ENCODE measurements at regions not wholly inside any gene's neighbourhood (a gene's known extent, or its start where the extent isn't known, plus 50 kb on each side); places are given as distances from the start of the nearest gene placed in this dataset.

DNA sequence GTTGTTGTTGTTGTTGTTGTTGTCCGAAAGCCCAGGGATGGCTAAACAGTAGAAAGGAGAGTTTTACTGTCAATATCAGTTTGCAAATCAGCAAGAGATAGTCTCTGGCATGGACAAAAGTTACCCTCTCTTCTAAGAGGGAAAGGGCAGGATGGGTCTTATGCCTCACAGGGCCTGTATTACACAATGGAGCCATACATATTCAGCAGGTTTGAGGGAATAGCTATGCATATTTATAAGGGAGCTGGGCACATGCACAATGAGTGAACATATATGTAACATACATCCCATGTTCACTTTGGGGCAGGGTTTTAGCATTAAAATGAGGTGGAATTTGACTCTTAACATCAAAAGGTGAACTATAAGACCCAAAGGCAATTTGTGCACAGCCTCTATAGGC, 84.4 kb upstream of the PGBD5 start:
- DNase-seq, result no peak

- peak; percentile 29 for DNase-seq
These were observed 83.3 kb upstream of the PGBD5 start for GRCh38 chr1:230509281-230509977.

- DNase-seq, result no peak
These were observed 81.7 kb upstream of the PGBD5 start for GRCh38 chr1:230507666-230508402.

- no peak for DNase-seq
These were observed 81.1 kb upstream of the PGBD5 start for GRCh38 chr1:230507236-230507635.

- no peak for DNase-seq
These were observed 80.3 kb upstream of the PGBD5 start for GRCh38 chr1:230506451-230506850.

- no peak for DNase-seq
These were observed 78.2 kb upstream of the PGBD5 start for GRCh38 chr1:230504310-230504709.

DNA sequence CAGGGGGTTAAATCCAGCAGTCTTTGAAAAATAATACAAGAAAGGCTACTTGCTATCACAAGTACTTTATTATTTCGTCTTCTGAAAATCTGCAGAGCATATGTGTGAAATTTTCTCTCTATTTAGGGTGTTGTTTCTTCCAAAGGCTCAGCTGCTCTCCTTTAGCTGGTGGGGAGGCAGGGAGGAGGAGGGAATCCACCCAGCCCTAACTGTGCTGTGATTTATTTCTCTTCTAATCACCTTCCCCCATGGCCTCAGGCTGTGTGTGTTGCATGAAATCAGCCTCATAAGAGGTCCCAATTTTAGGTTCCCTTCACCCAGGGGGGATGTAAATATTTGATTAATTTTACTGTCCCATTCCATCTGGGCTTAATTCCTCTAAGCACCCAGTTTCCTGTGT, 77.6 kb upstream of the PGBD5 start:
- DNase-seq, result no peak

GRCh38 chr1:230502996-230503395, 76.9 kb upstream of the PGBD5 start:
- DNase-seq, result no peak

DNA sequence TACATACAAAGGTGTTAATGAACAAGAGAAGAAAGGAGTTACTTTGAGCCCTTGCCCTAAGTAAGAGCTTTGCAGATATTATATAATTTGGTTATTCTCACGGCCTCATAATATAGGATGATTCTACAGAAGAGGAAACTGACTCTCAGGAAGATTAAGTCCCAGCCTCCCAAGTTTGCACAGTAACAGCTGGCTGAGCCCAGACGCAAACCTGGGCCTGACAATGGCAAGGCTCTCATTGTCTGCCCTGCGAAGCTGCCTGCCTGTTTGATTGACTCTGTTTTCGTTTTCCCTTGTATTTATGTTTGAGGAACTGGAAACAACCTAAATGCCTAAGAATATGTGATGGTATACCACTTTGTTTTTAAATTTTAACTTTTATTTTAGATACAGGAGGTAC, 76.2 kb upstream of the PGBD5 start:
- DNase-seq, result no peak

GRCh38 chr1:230501849-230502248, 75.7 kb upstream of the PGBD5 start:
- DNase-seq, result no peak

DNA sequence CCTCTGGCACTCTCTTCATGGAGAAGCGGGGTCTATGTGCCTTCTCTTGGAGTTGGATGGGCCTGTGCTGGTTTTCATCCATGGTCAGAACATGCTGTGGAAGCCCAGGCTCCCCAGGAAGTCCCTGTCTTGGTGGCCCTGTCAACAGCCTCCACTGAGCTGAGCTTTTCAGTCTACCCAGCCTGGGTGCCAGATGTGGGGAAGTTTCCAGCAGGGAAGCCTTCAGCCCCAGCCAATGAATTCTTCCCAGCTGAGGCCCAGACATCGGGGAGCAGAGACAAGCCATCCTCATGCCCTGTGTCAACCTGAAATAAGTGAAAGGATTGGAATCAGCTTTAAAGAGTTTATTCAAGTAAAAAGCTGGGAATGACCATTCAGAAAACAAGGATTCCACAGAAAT, 75.1 kb upstream of the PGBD5 start:
- no peak for DNase-seq

DNA sequence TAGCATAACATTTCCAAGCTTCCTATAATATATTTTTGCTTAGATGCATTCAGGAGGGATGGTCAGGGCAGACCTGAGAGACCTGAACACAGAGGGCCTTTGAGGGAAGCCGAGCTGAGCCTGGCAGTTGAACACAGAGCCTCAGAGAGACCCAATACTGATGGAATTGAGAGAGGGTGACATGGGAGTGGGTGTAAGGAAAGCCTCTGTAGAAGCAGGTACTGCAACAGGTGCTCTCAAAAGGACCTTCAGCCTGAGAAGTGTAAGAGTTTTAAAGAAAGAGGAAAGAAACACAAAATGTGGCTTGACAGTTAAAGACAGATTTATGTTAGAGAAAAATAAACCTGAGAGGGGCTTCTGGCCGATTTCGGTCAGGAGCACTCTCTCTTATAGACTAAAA, 73.9 kb upstream of the PGBD5 start:
- DNase-seq, result no peak

DNA sequence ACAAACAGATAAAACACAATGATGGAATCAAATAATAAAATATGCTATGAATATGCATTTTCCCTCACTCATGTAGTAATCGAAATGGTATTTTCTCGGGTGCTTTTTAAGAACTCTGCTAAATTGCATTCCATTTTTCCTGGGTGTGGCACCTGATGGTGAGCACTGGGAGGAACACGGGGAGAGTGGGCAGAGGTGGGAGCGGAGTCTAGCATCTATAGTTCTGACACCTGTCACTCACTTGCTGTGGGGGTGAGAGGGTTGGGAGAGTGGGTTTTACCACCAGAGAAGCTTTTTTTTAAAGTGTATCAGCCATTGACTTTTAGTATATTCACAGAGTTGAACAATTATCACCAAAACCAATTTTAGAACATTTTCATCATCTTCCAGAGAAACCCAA, 73.4 kb upstream of the PGBD5 start:
- no peak for DNase-seq

- DNase-seq, result no peak
These were observed 72.6 kb upstream of the PGBD5 start for GRCh38 chr1:230498704-230499103.

- DNase-seq, result no peak
These were observed 70.3 kb upstream of the PGBD5 start for GRCh38 chr1:230496451-230496850.

DNA sequence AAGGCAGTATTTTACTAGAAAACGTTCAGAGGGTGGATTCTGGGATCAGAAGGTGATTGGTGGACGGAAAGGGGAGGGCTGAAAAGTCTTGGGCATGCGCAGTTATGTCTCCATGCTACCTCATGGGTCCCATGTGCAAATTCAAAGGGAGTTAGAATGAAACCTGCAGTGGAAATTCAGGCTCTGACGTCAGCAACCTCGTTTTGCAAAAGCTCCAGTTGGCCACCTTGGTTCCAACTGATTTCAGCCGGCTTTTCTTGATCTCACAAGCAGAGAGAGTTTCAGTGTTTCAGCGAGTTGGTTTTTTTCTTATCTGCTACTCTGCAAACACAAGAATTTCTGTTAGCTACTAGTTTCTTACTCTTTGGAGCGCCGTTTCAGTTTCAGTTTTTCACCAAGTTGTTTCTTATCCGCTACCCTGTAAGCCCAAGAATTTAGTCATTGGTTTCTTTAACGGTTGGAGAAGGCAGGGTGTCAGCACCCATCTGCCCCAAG, 69.8 kb upstream of the PGBD5 start:
- DNase-seq, result no peak

- no peak for DNase-seq
These were observed 68.9 kb upstream of the PGBD5 start for GRCh38 chr1:230495076-230495475.

GRCh38 chr1:230494514-230494913, 68.4 kb upstream of the PGBD5 start:
- DNase-seq, result no peak

- DNase-seq, result no peak
These were observed 67.9 kb upstream of the PGBD5 start for GRCh38 chr1:230494026-230494425.

DNA sequence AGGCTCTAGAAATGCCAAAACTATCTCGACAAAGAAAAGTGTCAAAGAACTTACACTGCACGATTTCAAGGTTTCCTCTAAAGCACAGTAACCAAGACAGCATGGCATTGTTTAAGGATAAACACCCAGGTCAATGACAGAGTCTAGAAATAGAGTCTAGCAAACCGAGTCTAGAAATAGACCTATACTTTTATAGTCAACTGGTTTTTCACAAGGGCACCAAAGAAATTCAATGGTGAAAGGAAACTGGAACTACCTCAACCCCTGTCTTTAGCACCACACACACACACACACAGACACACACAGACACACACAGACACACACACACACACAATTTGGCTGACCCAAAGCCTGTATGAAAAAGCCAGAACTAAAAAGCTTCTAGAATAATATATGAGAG, 67.1 kb upstream of the PGBD5 start:
- DNase-seq, result no peak

DNA sequence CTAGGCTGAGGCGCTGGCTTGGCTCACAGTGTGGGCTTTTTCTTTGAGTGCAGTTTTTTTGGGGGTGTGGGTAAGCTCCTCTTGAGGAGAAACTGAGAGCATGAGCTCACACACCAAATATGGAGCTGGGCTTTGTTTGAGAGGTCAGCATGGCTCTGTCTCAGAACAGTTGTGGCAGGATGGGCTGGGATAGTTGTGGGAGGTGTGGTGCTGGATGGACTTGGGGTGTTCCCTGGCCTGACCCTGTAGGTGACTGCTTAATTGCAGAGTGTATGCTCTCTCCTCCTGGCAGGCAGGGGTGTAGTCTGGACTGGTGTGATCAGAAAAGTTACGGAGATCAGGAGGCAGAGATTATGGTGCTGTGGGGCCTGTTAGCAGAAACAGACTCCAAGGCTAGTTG, 64.3 kb upstream of the PGBD5 start:
- DNase-seq, result no peak

DNA sequence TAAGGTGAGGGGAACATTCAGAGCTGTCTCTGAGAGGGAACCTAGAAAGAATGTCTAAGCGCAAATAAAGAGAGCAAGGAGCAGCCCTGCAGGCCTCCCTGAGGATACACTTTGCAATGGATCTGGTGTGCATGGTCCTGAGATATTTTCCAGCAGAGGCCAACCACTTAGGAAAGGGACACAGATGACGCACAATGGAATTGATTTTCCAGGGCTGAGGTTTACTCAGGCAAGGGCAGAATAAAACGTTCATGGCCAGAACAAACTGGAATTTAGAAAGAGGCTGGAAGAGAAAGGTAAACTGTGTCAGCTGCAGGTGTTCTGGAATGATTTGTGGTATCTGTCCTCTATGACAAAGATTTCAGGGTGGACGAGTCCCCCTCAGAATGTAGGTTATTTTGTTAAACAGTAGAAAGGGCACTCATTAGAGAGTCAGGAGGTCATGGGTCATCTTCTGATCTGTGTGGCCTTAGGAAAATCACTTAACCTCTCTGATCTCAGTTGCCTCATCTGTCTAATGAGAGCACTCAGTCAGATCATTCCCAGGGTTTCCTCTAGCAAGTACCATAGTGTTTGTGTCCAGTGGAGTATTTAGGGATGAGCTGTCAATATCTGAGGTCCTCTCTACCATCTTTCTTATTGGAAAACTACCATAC, 61.8 kb upstream of the PGBD5 start:
- DNase-seq, result no peak

GRCh38 chr1:230476622-230477003, 50.5 kb upstream of the PGBD5 start:
- DNase-seq, result no peak
